Subcutaneous abdominal adipose tissue (tissue), 5 donors: ENCODE measurements at regions not wholly inside any gene's neighbourhood (a gene's known extent, or its start where the extent isn't known, plus 50 kb on each side); places are given as distances from the start of the nearest gene placed in this dataset.
"Not testable (repeated sequence)": the region's sequence is repeated elsewhere in the genome, so short reads cannot be mapped to it uniquely, and the experiment has no call there.

ENCODE experiments used
- H3K27ac ChIP-seq: one replicate; pipeline ENCODE4 v1.7.0; 2013; ENCODE audit warnings: low read depth, mild to moderate bottlenecking, inconsistent platforms, low read length, moderate library complexity
- H3K27me3 ChIP-seq, 5 donors: one replicate each; pipeline ENCODE4 v1.7.0; 2013; ENCODE audit warnings: low read length in 5 of 5, inconsistent platforms in 1 of 5; ENCODE audit not compliant: control insufficient read depth in 5 of 5, insufficient read depth in 4 of 5
- H3K36me3 ChIP-seq, 5 donors: one replicate each; pipeline ENCODE4 v1.7.0; 2013; ENCODE audit warnings: low read length in 5 of 5; ENCODE audit not compliant: control insufficient read depth in 5 of 5, insufficient read depth in 5 of 5
- H3K4me1 ChIP-seq, 5 donors: one replicate each; pipeline ENCODE4 v1.7.0; 2013; ENCODE audit warnings: low read length in 5 of 5, mild to moderate bottlenecking in 3 of 5, moderate library complexity in 1 of 5; ENCODE audit not compliant: control insufficient read depth in 5 of 5, insufficient read depth in 5 of 5
- H3K4me3 ChIP-seq, 5 donors: one replicate each; pipeline ENCODE4 v1.7.0; 2013; ENCODE audit warnings: low read length in 5 of 5, low read depth in 1 of 5
- H3K9ac ChIP-seq, 5 donors: one replicate each; pipeline ENCODE4 v1.7.0; 2013; ENCODE audit warnings: low read length in 5 of 5, mild to moderate bottlenecking in 4 of 5, moderate library complexity in 3 of 5
- H3K9me3 ChIP-seq, 5 donors: one replicate each; pipeline ENCODE4 v1.7.0; 2013; ENCODE audit warnings: low read length in 5 of 5; ENCODE audit not compliant: control insufficient read depth in 5 of 5
- donor health status: healthy.
- donor health status: healthy.
- donor health status: healthy.
- donor health status: healthy.
- donor health status: healthy.

DNA sequence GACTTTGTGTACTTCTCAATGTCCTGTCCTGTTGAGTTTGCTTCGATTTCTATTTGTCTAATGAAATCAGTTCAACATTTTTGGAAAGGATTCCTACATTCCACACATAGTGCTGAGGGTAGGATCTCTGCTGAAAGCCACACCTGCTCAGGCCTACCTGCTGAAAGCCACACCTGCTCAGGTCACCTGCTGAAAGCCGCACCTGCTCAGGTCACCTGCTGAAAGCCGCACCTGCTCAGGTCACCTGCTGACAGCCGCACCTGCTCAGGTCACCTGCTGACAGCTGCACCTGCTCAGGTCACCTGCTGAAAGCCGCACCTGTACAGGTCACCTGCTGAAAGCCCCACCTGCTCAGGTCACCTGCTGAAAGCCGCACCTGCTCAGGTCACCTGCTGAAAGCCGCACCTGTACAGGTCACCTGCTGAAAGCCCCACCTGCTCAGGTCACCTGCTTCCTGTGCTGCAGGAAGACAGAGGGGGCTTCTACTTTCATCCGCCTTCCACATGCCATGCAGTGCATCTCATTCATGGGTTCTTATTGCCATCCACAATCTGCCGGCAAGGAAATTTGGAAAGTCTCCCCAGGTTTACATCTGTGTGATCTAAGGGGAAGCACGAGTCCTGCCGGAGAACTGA lies 340.3 kb downstream of the THBS2 start:
- not testable (repeated sequence) for H3K4me3 ChIP-seq, H3K27ac ChIP-seq, H3K9me3 ChIP-seq, H3K9ac ChIP-seq, H3K27me3 ChIP-seq, H3K36me3 ChIP-seq
- peaks cover 0 to 16% (median 10%) of the 10 kb centered on the region in 5 donors for H3K4me1 ChIP-seq

DNA sequence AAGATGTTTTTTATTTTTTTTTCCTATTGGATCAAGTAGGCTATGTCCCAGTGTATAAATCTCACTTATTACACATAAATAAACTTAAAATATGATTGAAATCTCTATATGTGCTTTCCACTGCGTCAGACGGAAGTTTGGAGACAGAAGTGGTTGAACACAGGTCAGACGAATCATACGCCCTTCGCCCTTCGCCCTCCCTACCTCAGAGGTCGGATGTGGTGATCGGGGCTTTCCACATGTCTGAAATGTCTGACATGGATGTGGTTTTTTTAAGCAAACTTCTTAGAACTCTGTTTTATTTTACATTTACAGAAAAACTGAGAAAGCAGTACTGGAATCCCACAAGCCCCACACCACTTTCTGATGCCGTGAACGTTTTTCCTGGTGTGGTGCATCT lies 344.4 kb downstream of the THBS2 start:
- Histone ChIP-seq H3K4me1 (no peaks in the 10 kb centered on the region), H3K9ac (no peak overlapping the region), H3K4me3 (no peak overlapping the region), H3K27ac (no peak overlapping the region), H3K27me3 (no peaks in the 10 kb centered on the region), H3K9me3 (peaks cover 0 to 5% (median 0%) of the 10 kb centered on the region in 5 donors), H3K36me3 (no peaks in the 10 kb centered on the region)

DNA sequence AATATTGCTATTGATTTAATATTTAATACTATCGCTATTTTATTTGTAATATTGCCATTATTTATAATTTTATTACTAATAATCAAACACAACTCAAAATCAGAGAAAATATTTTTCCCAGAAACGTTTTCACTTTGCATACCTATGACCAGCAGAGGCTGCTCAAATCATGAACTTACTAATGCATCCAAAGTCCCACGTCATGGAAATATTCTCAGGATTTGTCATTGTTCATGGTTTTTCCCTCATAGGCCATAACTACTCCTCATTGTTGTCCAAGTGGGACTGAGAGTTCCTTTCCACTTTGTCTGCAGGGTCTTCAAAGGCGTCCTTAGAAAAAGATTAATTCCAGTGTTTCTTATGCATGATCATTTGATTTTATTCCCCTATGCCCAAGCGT lies 344.8 kb downstream of the THBS2 start:
- no peak overlapping the region for H3K9ac ChIP-seq
- H3K4me1 ChIP-seq: no peaks in the 10 kb centered on the region
- H3K4me3 ChIP-seq: no peak overlapping the region
- H3K36me3 ChIP-seq: no peaks in the 10 kb centered on the region
- no peaks in the 10 kb centered on the region for H3K27me3 ChIP-seq
- peaks cover 0 to 5% (median 0%) of the 10 kb centered on the region in 5 donors for H3K9me3 ChIP-seq
- H3K27ac ChIP-seq: no peak overlapping the region

DNA sequence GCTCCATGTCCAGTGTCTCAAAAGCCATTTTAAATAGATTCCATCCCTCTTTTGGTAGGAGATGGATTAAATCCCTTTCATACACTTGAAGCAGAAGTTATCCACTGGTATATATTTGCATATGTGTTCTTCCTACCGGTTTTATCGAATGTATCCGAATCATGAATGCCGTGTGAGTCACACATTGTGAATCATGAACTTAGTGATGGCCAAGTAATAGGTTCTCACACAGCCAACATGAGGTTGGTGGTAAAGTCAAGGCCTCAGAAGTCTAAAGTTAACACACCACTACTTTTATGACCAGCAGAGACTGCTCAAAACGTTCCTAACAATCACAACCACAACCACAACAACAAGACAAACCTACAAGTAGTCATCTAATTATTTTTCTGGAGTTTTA lies 345.5 kb downstream of the THBS2 start:
- H3K27ac ChIP-seq: no peak overlapping the region
- peaks cover 0 to 5% (median 0%) of the 10 kb centered on the region in 5 donors for H3K9me3 ChIP-seq

DNA sequence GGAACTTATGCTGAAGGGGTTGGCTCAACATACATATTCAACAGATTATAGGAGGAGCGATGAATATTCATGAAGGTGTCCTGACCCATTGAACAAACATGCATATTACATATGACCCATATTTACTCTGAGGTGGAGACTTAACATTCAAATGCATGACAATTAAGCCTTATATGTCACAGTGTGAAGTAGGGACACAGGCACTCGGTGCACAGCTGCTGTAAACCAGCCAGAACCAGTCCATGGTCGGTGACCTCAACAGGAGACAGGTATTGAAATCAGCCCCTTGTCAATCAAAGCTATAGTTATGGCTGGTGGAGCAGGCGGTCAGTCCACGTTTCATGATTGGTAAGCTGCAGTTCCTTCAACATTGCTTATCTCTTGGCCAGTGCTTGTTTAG lies 347.3 kb downstream of the THBS2 start:
- no peaks in the 10 kb centered on the region for H3K36me3 ChIP-seq
- peaks cover 0 to 4% (median 1%) of the 10 kb centered on the region in 5 donors for H3K4me1 ChIP-seq
- H3K27ac ChIP-seq: no peak overlapping the region
- H3K27me3 ChIP-seq: no peaks in the 10 kb centered on the region
- no peak overlapping the region for H3K9ac ChIP-seq
- H3K9me3 ChIP-seq: peaks cover 0 to 5% (median 0%) of the 10 kb centered on the region in 5 donors
- no peak overlapping the region for H3K4me3 ChIP-seq

More for the DNA sequence above, 345.5 kb downstream of the THBS2 start:
- Histone ChIP-seq H3K36me3 (no peaks in the 10 kb centered on the region), H3K27me3 (no peaks in the 10 kb centered on the region), H3K4me1 (no peaks in the 10 kb centered on the region), H3K9ac (no peak overlapping the region), H3K4me3 (no peak overlapping the region)

DNA sequence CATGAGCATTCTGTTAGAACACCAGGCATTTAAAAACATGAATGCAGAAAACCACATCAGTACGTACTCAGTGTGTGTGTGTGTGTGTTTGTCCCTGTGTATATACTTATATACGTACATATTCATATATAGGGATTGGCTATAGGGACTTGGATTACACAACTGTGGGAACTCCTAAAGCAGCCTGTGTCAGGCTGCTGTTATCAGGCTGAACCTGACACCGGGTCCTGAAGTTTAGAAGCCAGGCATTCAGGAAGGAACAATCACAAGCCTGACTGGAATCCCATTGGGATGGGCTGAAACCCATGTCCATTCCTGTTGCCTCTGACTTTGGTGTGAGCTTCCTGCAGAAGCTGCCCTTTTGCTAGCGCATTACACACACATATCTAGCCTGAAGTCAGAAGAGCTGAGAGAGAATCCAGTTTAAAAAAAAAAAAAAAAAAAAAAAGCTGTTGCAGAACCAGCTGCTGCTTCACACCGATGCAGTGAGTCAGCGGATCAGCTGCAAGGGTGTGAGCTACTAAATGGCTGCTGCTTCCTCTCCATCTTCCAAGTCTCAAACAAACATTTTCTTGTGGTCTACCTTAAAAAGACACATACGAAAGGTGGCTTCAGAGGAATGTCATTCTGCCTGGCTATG lies 348.1 kb downstream of the THBS2 start:
- no peaks in the 10 kb centered on the region for H3K27me3 ChIP-seq
- no peak overlapping the region for H3K9ac ChIP-seq
- no peak overlapping the region for H3K4me3 ChIP-seq
- H3K36me3 ChIP-seq: no peaks in the 10 kb centered on the region
- H3K9me3 ChIP-seq: peaks cover 0 to 5% (median 0%) of the 10 kb centered on the region in 5 donors
- H3K27ac ChIP-seq: no peak overlapping the region
- peaks cover 0 to 13% (median 4%) of the 10 kb centered on the region in 5 donors for H3K4me1 ChIP-seq

DNA sequence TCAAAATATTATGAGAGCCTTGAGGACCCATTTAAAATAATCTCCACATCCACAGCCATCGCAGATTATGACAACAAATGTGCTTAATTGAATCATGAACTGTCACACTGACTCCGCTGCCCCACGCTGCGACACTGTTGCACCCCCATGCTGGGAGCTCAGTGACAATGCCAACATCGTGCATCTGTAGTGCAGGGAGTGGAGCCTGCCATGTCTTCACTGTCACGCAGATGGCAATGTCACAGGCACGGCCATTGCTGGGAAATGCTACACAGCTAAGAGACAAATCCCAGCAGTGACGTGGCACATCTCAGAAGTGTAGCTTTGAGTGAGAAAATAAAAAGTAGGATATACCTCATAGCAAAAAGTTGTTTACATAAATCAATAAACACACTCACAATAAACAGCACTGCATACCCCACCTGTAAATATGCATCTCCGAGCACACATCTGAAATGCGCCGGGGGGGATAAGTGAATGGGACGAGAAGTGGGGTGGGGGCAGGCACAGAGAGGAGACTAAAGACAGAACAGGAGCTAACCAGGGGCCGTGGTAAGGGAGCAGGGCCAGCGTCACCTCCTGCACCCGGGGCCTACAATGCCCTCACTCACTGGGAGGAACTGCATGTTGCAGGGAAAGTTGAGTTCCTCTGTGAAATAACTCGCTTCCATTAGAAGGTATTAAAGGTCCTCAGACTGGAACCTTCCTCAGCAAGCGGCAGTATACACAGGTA lies 349.9 kb downstream of the THBS2 start:
- no peaks in the 10 kb centered on the region for H3K27me3 ChIP-seq
- no peaks in the 10 kb centered on the region for H3K36me3 ChIP-seq
- H3K27ac ChIP-seq: no peak overlapping the region
- no peak overlapping the region for H3K9ac ChIP-seq
- peaks cover 0 to 5% (median 0%) of the 10 kb centered on the region in 5 donors for H3K9me3 ChIP-seq
- H3K4me3 ChIP-seq: no peak overlapping the region
- peaks cover 0 to 19% (median 12%) of the 10 kb centered on the region in 5 donors for H3K4me1 ChIP-seq

DNA sequence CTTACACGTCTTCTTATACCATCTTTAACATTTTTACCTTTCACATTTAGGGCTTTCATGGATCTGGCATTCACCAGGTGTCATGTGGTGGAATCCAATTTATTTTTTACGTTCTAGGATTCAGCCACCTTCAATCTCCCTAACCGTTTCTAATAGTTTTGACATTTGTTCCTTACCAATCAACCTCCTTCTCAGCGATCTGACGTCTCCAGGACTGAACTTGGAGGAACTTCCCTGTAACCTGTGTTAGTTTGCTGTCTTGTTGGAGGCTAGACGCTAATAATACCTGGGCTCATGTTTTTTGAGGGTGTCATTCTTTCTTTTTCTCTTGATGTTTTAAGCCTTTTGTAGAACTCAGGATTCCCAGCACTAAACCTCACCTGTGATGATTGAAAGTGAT lies 351.6 kb downstream of the THBS2 start:
- H3K36me3 ChIP-seq: no peaks in the 10 kb centered on the region
- H3K27me3 ChIP-seq: no peaks in the 10 kb centered on the region
- no peak overlapping the region for H3K9ac ChIP-seq
- no peak overlapping the region for H3K4me3 ChIP-seq
- peaks cover 0 to 19% (median 12%) of the 10 kb centered on the region in 5 donors for H3K4me1 ChIP-seq
- H3K27ac ChIP-seq: no peak overlapping the region
- H3K9me3 ChIP-seq: peaks cover 0 to 3% (median 0%) of the 10 kb centered on the region in 5 donors

DNA sequence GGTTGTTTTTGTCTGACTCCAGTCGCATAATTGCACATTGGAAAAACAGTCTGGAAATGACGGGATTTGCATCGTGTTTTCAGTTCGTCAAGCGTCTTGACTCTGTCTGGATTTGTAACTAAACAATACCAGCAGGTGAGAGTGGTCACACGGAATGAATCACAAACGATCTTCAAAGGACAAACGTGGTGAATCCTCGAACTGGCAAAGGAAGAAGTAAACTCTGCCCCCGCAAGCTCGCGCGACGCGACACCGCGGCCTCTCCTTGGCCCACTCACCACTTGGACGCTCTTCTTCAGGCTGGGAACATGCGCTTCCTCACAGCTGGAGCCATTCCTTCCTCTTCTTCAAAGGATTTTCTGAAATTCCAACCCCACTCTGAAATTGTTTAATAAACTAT lies 352.6 kb downstream of the THBS2 start:
- Histone ChIP-seq H3K4me3 (no peak overlapping the region), H3K4me1 (peaks cover 0 to 19% (median 12%) of the 10 kb centered on the region in 5 donors), H3K27me3 (no peaks in the 10 kb centered on the region), H3K36me3 (no peaks in the 10 kb centered on the region), H3K9me3 (peaks cover 0 to 7% (median 2%) of the 10 kb centered on the region in 5 donors), H3K9ac (no peak overlapping the region), H3K27ac (peak overlapping the region; percentile 45)

DNA sequence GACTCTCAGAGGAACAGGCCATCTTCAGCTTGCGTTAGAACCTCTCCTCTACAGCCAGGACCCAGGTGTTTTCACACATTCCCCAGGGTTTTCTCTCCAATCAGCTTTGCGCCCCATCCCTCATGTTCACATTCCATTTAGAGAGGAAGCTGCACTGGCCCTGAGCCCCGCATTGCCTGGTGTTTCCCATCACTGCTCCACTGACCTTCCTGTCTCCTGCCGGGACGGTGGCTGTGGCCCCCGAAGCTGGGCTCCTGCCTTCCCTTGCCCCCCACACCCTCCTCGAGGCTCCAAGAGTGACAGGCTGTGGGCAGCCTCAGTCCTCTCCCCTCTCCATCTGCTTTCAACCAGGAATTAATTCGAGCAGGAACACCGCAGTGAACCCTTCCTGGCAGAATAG lies 357.3 kb downstream of the THBS2 start:
- Histone ChIP-seq H3K27ac (no peak overlapping the region), H3K9me3 (peaks cover 0 to 7% (median 2%) of the 10 kb centered on the region in 5 donors), H3K36me3 (no peaks in the 10 kb centered on the region), H3K27me3 (no peaks in the 10 kb centered on the region), H3K4me3 (no peak overlapping the region), H3K9ac (no peak overlapping the region), H3K4me1 (peaks cover 2 to 23% (median 15%) of the 10 kb centered on the region in 5 donors)
